Gastrocnemius medialis (tissue), 4 donors: ENCODE measurements at regions not wholly inside any gene's neighbourhood (a gene's known extent, or its start where the extent isn't known, plus 50 kb on each side); places are given as distances from the start of the nearest gene placed in this dataset.

Source experiments
- ATAC-seq, 2 donors: fragments of 150-250 bp; one replicate each; pipeline ENCODE4 v1.9.1; 2016
- DNase-seq, 2 donors: peaks; one replicate each; pipeline ENCODE4 v3.0.0-alpha.2; 2019
- H3K27ac ChIP-seq, 4 donors: fragments of 200-600 bp; sonication (generic); 1 replicate in 1 of 4; 2 replicates in 3 of 4; pipeline ENCODE4 v1.5.1; 2016 to 2018; ENCODE audit warnings: mild to moderate bottlenecking in 2 of 4, moderate library complexity in 1 of 4
- H3K27me3 ChIP-seq, 3 donors: fragments of 200-600 bp; sonication (generic) in 2 of 3; 1 replicate in 1 of 3; 2 replicates in 2 of 3; pipeline versions ENCODE4 v1.5.1 to v1.6.0; 2016 to 2019; ENCODE audit warnings: mild to moderate bottlenecking in 1 of 3, moderate library complexity in 1 of 3
- H3K36me3 ChIP-seq, 2 donors: fragments of 200-600 bp; sonication (generic) in 1 of 2; one replicate each; pipeline ENCODE4 v1.5.1; 2017 to 2018
- H3K4me1 ChIP-seq, 2 donors: fragments of 200-600 bp; sonication (generic) in 1 of 2; one replicate each; pipeline ENCODE4 v1.5.1; 2016 to 2017; ENCODE audit warnings: mild to moderate bottlenecking in 2 of 2
- H3K4me3 ChIP-seq, 4 donors: fragments of 200-600 bp; sonication (generic) in 3 of 4; 1 replicate in 1 of 4; 2 replicates in 3 of 4; pipeline ENCODE4 v1.5.1; 2016 to 2019; ENCODE audit warnings: mild to moderate bottlenecking in 2 of 4
- H3K9me3 ChIP-seq, 3 donors: fragments of 200-600 bp; sonication (generic) in 2 of 3; 1 replicate in 1 of 3; 2 replicates in 2 of 3; pipeline ENCODE4 v1.5.1; 2016 to 2019
- CTCF ChIP-seq, 5 experiments: fragments of 450-650 bp in 3 of 5; fragments of 200-600 bp in 2 of 5; sonication (generic) in 2 of 5; IDR thresholded peaks in 4 of 5; conservative IDR thresholded peaks in 1 of 5; 1 replicate in 4 of 5; 2 replicates in 1 of 5; pipeline ENCODE4 v1.5.1; 2016 to 2019; ENCODE audit warnings: antibody characterized with exemption in 5 of 5, mild to moderate bottlenecking in 3 of 5, moderate library complexity in 3 of 5
- POLR2A ChIP-seq, 2 donors: fragments of 450-650 bp; IDR thresholded peaks; one replicate each; pipeline ENCODE4 v1.6.1; 2017; ENCODE audit warnings: antibody characterized with exemption in 2 of 2, mild to moderate bottlenecking in 2 of 2, moderate library complexity in 2 of 2
- in situ Hi-C, 4 donors: fragments of 200-750 bp; cut with MboI; loops; one replicate each; pipeline versions ENCODE4 v1.15.0 to v1.8.0; 2017; ENCODE audit warnings: low sequenced_read_pairs in 4 of 4
- intact Hi-C: fragments of 100-400 bp; cut with DNase I; formaldehyde crosslinking; loops from one replicate; pipeline ENCODE4 v1.15.1; 2023; ENCODE audit warnings: low total_unique reads

GRCh38 chr21:28518630-28519029 lies 474.0 kb downstream of the LTN1 start:
- H3K27me3 ChIP-seq, result no peaks in the 10 kb centered on the region
- intact Hi-C loops (loop anchor here (10.0 kb wide), 1 partner anchor 116 kb away; no protein-coding TSS in a partner anchor), in situ Hi-C loops (loop anchor here in 2 of 4 donors (5.0 to 10.0 kb wide), 2 partner anchors 226 to 229 kb away; no protein-coding TSS in a partner anchor)
- H3K9me3 ChIP-seq, result no peaks in the 10 kb centered on the region
- ATAC-seq, result no peak
- no peak overlapping the region for H3K4me3 ChIP-seq
- no peak for DNase-seq
- H3K36me3 ChIP-seq, result no peaks in the 10 kb centered on the region
- no peak for TF ChIP-seq POLR2A (IDR thresholded peaks at IDR 0.05)
- TF ChIP-seq CTCF (IDR thresholded peaks at IDR 0.05 in 4 of 5, conservative IDR thresholded peaks at IDR 0.05 in 1 of 5), result no peak
- H3K27ac ChIP-seq, result no peak overlapping the region
- H3K4me1 ChIP-seq, result peaks cover 7 to 9% of the 10 kb centered on the region in 2 donors

DNA sequence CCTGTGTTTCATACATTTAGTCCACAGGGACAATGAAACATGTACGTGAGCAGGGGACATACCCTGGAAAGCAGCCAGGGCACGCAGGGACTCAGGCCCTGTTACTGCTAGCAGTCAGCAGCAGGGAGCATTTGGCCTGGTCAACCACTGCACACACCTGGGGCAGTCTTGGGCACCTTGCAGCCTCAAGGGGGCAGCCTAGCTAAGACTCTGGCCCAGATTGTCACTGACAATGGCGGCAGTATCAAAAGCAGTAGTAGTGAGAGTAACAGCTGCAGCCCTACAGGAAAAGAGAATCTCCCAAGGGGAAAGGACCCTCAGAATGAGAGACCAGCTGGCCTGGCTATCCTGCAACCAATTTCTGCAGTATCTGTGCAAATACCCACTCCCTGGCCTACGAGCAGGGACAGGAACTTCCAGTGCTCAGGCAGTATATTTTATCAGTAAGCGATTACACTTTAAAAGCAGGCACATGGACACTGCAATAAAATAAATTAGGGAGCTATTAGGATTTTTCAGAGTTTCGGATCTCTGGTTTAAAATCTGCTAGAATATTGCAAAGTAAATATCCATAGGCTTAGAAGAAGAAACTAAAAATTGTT lies 475.6 kb downstream of the LTN1 start:
- TF ChIP-seq CTCF (IDR thresholded peaks at IDR 0.05 in 4 of 5, conservative IDR thresholded peaks at IDR 0.05 in 1 of 5) (peak in 4 of 5 experiments; percentile 37 to 74 (median 52)), POLR2A (IDR thresholded peaks at IDR 0.05) (no peak)
- DNase-seq (peak; percentile 18 to 37), ATAC-seq (peak; percentile 69 to 78)
- Histone ChIP-seq H3K27ac (no peak overlapping the region), H3K4me1 (peaks cover 9% of the 10 kb centered on the region in 2 donors), H3K4me3 (no peak overlapping the region), H3K9me3 (no peaks in the 10 kb centered on the region), H3K36me3 (no peaks in the 10 kb centered on the region), H3K27me3 (no peaks in the 10 kb centered on the region)
- in situ Hi-C loops (loop anchor here in 2 of 4 donors (5.0 to 10.0 kb wide), 2 partner anchors 228 to 230 kb away; no protein-coding TSS in a partner anchor), intact Hi-C loops (loop anchor here (1.0 to 10.0 kb wide), 2 partner anchors 118 to 228 kb away; no protein-coding TSS in a partner anchor)

DNA sequence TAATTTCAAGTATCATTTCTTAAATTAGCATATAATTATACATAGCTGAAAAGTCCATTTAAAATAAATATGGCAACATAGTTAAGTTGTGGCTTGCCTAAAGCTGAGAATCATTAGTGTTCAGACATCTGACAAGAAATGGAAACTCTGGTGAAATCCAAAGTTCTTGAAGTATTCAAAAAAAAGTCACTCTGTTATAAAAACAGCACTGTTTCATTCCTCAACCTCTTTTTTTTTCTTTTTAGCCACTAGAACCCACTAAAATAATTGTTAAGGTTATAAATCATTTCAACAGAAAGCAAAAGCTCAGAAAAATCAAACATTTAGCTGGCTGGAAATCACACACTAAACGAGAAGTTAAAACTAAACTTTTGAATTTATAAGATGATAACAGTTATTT lies 476.7 kb downstream of the LTN1 start:
- Histone ChIP-seq H3K9me3 (no peaks in the 10 kb centered on the region), H3K27ac (no peak overlapping the region), H3K4me3 (no peak overlapping the region), H3K36me3 (no peaks in the 10 kb centered on the region), H3K27me3 (no peaks in the 10 kb centered on the region), H3K4me1 (peaks cover 9% of the 10 kb centered on the region in 2 donors)
- intact Hi-C loops, result loop anchor here (10.0 kb wide), 1 partner anchor 119 kb away; no protein-coding TSS in a partner anchor
- ATAC-seq (no peak), DNase-seq (no peak)
- in situ Hi-C loops, result loop anchor here in 2 of 4 donors (5.0 to 10.0 kb wide), 2 partner anchors 229 to 231 kb away; no protein-coding TSS in a partner anchor
- TF ChIP-seq POLR2A (IDR thresholded peaks at IDR 0.05) (no peak), CTCF (IDR thresholded peaks at IDR 0.05 in 4 of 5, conservative IDR thresholded peaks at IDR 0.05 in 1 of 5) (no peak)

- ATAC-seq, result no peak
Measured at GRCh38 chr21:28513428-28513827, 479.2 kb downstream of the LTN1 start.

More at GRCh38 chr21:28513428-28513827, 479.2 kb downstream of the LTN1 start:
- in situ Hi-C loops, result loop anchor here in 1 of 4 donors (10.0 kb wide), 1 partner anchor 231 kb away; no protein-coding TSS in a partner anchor
- Histone ChIP-seq H3K9me3 (no peaks in the 10 kb centered on the region), H3K4me1 (peaks cover 9% of the 10 kb centered on the region in 2 donors), H3K27ac (no peak overlapping the region), H3K4me3 (no peak overlapping the region), H3K36me3 (no peaks in the 10 kb centered on the region), H3K27me3 (no peaks in the 10 kb centered on the region)
- TF ChIP-seq POLR2A (IDR thresholded peaks at IDR 0.05), result no peak
- TF ChIP-seq CTCF (IDR thresholded peaks at IDR 0.05 in 4 of 5, conservative IDR thresholded peaks at IDR 0.05 in 1 of 5), result no peak
- DNase-seq, result no peak
- intact Hi-C loops, result loop anchor here (10.0 kb wide), 1 partner anchor 121 kb away; no protein-coding TSS in a partner anchor
